GM12864 (cell line): ENCODE measurements at regions not wholly inside any gene's neighbourhood (a gene's known extent, or its start where the extent isn't known, plus 50 kb on each side); places are given as distances from the start of the nearest gene placed in this dataset.

Experiments
- DNase-seq: peaks from one replicate; pipeline ENCODE4 v3.0.0-alpha.2; 2011; ENCODE audit warnings: low read depth
- H3K4me3 ChIP-seq: 2 replicates; pipeline ENCODE4 v1.5.1; 2011; ENCODE audit warnings: mild to moderate bottlenecking, low read depth, low read length, control low read depth
- TF ChIP-seq, protein P1 (sequence below): IDR thresholded peaks from 2 replicates; pipeline ENCODE4 v1.5.1; 2011; ENCODE audit warnings: low read depth, mild to moderate bottlenecking, moderate library complexity, low read length, control low read depth, inconsistent platforms; ENCODE audit errors: missing control alignments

DNA sequence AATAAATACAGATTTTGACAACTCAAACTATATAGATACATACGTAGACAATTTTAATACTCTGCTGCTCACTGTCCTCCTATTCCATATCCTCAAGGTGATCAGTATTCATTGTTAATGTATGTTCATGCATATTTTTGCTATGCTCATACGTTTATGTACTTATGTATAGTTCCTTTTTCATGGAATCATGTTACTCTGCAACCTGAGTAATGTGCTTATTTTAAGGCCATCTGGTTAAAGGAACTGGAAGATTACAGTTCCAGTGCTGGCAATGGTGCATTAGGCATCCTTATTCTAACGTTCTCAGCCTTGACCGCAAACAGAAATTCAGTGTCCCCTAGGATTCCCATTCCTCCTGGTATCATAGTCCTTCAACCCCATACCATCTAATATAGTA lies 385.0 kb upstream of the TNP1 start:
- H3K4me3 ChIP-seq: no peak overlapping the region
- TF ChIP-seq, protein P1, sequence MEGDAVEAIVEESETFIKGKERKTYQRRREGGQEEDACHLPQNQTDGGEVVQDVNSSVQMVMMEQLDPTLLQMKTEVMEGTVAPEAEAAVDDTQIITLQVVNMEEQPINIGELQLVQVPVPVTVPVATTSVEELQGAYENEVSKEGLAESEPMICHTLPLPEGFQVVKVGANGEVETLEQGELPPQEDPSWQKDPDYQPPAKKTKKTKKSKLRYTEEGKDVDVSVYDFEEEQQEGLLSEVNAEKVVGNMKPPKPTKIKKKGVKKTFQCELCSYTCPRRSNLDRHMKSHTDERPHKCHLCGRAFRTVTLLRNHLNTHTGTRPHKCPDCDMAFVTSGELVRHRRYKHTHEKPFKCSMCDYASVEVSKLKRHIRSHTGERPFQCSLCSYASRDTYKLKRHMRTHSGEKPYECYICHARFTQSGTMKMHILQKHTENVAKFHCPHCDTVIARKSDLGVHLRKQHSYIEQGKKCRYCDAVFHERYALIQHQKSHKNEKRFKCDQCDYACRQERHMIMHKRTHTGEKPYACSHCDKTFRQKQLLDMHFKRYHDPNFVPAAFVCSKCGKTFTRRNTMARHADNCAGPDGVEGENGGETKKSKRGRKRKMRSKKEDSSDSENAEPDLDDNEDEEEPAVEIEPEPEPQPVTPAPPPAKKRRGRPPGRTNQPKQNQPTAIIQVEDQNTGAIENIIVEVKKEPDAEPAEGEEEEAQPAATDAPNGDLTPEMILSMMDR: no peak
- DNase-seq: no peak

DNA sequence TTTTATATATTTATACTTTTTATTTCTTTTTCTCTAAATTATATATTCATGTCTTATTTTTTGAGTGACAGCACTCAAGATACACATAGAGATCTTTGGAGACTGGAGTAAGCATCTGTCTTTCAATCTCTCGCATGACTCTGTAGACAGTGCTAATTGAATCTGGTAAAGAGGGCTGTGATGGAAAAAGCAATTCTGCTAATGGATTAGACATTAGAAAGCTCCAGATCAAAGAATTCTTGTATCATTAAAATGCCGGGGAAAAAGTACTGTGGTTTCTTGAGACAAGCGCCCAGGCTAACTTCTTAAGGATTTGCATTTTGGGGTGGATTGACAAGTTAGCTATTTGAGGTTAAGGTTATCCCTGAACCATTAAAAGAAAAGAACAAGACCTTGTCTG lies 383.1 kb upstream of the TNP1 start:
- TF ChIP-seq, protein P1: no peak
- H3K4me3 ChIP-seq: no peak overlapping the region
- no peak for DNase-seq

DNA sequence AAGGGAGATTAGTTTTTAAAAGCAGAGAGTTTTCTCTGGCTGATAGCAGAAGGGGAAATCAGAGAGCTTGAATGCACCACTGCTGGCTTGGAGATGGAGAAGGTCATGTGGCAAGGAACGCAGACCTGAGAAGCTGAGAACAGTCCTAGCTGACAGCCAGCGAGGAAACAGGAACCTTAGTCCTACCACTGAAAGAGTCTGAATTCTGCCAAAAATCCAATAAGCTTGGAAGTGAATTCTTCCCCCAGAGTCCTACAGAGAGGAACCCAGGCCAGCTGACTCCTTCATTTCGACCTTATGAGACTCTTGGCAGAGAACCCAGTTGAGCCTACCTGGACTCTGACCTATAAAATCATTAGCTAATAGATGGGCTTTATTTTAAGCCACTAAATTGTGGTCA lies 371.9 kb upstream of the TNP1 start:
- DNase-seq: no peak
- no peak overlapping the region for H3K4me3 ChIP-seq
- TF ChIP-seq, protein P1: no peak

DNA sequence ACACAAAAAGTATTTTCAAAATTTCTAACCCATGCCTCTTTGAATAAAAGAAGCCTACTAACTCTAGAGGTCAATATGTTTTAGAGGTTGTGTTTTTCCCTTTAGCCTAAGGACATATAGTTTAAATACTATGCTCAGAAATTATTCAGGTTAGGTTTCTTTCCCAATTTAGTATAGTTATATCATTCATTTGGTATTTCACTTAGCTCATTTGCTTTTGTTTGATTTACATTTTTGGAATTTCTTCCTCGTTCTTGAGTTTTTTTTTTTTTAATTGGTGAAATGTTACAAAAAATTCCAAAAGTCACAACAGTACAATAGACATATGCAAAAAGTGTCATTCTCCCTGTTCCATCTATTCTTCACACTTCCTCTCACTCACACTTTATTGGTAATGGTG lies 371.3 kb upstream of the TNP1 start:
- H3K4me3 ChIP-seq: no peak overlapping the region
- DNase-seq: no peak
- TF ChIP-seq, protein P1: no peak

DNA sequence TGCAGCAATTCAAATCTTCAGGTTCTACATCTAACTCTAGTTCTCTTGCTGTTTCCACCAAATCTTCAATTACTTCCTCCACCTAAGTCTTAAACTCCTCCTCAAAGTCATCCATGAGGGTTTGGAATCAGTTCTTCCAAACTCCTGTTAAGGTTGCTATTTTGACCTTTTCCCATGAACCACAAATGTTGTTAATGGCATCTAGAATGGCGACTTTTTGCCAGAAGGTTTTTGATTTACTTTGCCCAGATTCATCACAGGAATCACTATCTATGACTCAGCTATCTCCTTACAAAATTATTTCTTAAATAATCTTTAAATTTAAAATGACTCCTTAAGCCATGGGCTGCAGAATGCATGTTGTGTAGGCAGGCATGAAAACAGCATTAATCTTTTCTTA lies 368.9 kb upstream of the TNP1 start:
- no peak for DNase-seq
- TF ChIP-seq, protein P1: no peak
- H3K4me3 ChIP-seq: no peak overlapping the region

DNA sequence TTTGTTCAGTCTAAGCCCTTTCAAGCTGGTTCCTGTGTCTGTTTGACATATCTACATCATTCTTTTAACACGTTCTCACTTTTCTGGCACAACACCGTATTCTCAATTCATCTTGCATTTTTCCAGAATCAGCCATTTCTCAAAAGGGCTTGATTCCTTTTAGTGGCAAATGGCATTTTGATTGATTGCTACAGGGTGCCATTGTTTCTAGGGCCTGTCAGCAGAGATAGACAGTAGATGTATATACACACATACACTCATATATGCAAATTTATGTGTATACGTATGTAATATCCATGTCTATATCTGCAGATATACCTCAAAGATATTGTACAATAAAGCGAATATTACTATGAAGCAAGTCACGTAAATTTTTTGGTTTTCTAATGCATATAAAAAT lies 367.9 kb upstream of the TNP1 start:
- H3K4me3 ChIP-seq: no peak overlapping the region
- TF ChIP-seq, protein P1: no peak
- DNase-seq: no peak

DNA sequence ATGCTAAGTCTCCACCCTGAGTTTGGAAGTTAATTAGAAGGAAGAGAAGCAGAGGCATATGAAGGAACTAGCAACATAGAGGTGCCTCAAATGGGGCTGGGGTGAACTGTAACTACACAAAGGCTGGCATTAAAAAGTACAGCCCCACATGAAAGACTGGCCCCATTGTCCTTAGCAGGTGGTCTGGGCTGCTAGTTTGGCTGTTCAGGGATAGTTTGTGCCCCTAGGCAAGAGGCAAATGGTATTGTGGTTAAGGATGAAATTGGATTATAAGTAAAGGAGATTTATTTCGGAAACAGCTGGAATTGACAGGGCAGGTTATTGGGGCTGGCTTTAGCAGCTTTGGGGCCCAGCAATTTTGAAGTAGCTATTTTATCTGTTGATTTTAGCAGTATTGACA lies 365.7 kb upstream of the TNP1 start:
- no peak overlapping the region for H3K4me3 ChIP-seq
- TF ChIP-seq, protein P1: no peak
- DNase-seq: no peak
